ENCODE measurements at regions not wholly inside any gene's neighbourhood (a gene's known extent, or its start where the extent isn't known, plus 50 kb on each side); places are given as distances from the start of the nearest gene placed in this dataset.
"Not testable (repeated sequence)": the region's sequence is repeated elsewhere in the genome, so short reads cannot be mapped to it uniquely, and the experiment has no call there.

DNA sequence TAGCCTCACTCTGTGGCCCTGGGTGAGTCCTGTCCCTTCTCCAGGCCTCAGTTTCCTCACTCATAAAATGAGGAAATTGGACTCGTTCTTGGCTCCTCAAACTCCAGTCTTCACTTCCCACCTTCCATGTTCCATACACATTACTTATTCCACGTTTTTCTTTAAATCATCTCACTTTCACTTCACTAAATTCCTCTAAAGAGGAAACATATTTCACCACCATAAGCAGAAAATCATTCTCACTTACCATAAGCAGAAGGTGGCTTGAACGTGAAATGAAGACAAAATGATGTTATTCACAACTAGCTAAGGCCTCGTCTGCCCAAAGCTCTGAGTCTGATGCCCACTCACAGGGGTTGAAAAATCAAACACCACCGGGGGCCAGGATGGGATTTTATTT, 278.3 kb downstream of the ADGRD1 start:
- Mint-ChIP-seq H3K27me3 (peaks cover 7 to 10% of the 10 kb centered on the region in 2 donors), H3K4me3 (no peak overlapping the region), H3K36me3 (no peaks in the 10 kb centered on the region), H3K4me1 (peaks cover 0 to 7% (median 4%) of the 10 kb centered on the region in 4 donors), H3K27ac (no peak overlapping the region), H3K9me3 (peaks cover 0 to 6% (median 0%) of the 10 kb centered on the region in 8 donors)
- H3K27ac ChIP-seq (ENCODE audit: low read depth, low read length), result no peak overlapping the region
- DNase-seq, result no peak
- no peaks in the 10 kb centered on the region for H3K36me3 ChIP-seq (ENCODE audit: insufficient read depth, low read length)
- ChIA-PET CTCF (ENCODE audit: partially characterized antibody) (no interaction called here), POLR2A (ENCODE audit: partially characterized antibody) (no interaction called here)
- no peak overlapping the region for H3K4me3 ChIP-seq (ENCODE audit: low read length in 2 of 2)
- intact Hi-C loops (cut with micrococcal nuclease), result no loop called here
- no peaks in the 10 kb centered on the region for H3K4me1 ChIP-seq (ENCODE audit: insufficient read depth, low read length)
- no peaks in the 10 kb centered on the region for H3K27me3 ChIP-seq (ENCODE audit: insufficient read depth, low read length)
- H3K9me3 ChIP-seq (ENCODE audit: control insufficient read depth in 1 of 2, low read length in 2 of 2), result no peaks in the 10 kb centered on the region

DNA sequence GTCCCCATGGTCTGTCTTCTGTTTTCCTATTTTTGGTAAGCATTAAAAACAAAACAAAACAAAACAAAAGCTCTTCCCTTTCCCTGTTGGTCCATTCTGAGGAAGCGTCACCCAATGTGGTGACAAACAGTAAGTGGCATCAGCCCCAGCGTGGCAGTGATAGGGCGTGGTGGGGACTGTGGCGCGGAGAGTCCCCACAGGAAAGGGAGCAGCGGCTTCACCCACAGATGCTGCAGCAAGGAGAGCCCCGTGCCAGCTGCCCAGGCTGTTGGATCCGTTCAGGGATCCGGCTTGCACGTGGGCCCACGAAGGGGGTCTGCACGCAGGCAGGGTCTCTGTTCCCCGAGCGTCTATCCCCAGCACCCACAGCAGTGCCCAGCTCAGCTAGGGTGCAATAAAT, 279.2 kb downstream of the ADGRD1 start:
- POLR2A ChIA-PET (ENCODE audit: partially characterized antibody); H3K27ac Mint-ChIP-seq; intact Hi-C loops (cut with micrococcal nuclease); CTCF ChIA-PET (ENCODE audit: partially characterized antibody); H3K4me3 ChIP-seq (ENCODE audit: low read length in 2 of 2); H3K27ac ChIP-seq (ENCODE audit: low read depth, low read length); H3K9me3 Mint-ChIP-seq; H3K4me1 ChIP-seq (ENCODE audit: insufficient read depth, low read length); DNase-seq; H3K9me3 ChIP-seq (ENCODE audit: control insufficient read depth in 1 of 2, low read length in 2 of 2); H3K36me3 Mint-ChIP-seq; H3K27me3 ChIP-seq (ENCODE audit: insufficient read depth, low read length); H3K4me1 Mint-ChIP-seq; H3K36me3 ChIP-seq (ENCODE audit: insufficient read depth, low read length): not testable (repeated sequence)
- peaks cover 7 to 10% of the 10 kb centered on the region in 2 donors for H3K27me3 Mint-ChIP-seq
- peak overlapping the region in 1 of 8 donors; percentile 45 for H3K4me3 Mint-ChIP-seq

DNA sequence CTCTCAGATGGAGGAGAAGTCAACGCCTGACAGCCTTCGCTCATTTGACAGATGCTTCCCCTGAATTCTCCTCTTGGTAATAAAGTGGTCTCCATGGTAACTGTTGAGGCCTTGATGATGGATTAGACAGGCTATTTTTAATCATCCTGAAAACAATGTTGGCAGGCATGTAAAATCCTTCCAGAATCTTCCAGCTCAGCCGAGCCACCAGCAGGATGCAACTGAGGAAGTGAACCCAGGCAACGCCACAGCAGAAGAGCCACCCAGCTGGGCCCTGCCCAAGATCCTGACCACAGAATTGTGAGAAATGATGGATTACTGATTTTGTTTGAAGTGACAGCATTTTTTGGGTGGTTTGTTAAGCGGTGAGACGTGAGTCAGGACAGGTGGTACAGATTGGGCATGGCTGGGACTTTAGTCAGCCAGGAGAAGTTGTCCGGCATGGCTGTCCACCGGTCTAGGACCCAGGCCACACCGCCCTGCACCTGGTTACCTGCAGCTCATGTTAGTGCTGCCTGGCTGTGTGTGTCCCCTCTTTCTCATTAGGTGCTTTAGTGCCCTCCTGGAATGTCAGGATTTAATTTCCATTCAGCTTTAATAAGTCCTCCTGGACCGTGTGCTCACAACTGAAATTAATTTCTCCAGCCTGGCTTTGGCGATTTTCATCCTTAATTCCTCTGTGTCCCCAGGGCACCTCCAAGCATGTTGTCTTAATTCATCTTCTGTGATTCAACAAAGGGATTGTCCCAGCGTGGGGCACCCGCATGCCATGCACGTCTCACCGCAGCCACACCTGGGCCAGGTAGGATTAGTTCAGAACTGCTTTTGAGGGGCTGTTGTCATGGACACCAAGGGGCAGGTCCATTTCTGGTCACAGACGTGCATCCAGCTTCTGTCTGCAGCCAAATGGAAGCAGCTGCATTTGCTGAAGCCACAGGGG, 280.4 kb downstream of the ADGRD1 start:
- CTCF ChIA-PET (ENCODE audit: partially characterized antibody); H3K4me1 ChIP-seq (ENCODE audit: insufficient read depth, low read length); H3K36me3 Mint-ChIP-seq; POLR2A ChIA-PET (ENCODE audit: partially characterized antibody); H3K4me3 Mint-ChIP-seq; H3K4me1 Mint-ChIP-seq; H3K9me3 ChIP-seq (ENCODE audit: control insufficient read depth in 1 of 2, low read length in 2 of 2); H3K27me3 ChIP-seq (ENCODE audit: insufficient read depth, low read length); H3K27me3 Mint-ChIP-seq; DNase-seq; H3K27ac ChIP-seq (ENCODE audit: low read depth, low read length); H3K4me3 ChIP-seq (ENCODE audit: low read length in 2 of 2); H3K36me3 ChIP-seq (ENCODE audit: insufficient read depth, low read length); H3K9me3 Mint-ChIP-seq; intact Hi-C loops (cut with micrococcal nuclease): not testable (repeated sequence)
- peak overlapping the region in 1 of 7 donors; percentile 13 for H3K27ac Mint-ChIP-seq

DNA sequence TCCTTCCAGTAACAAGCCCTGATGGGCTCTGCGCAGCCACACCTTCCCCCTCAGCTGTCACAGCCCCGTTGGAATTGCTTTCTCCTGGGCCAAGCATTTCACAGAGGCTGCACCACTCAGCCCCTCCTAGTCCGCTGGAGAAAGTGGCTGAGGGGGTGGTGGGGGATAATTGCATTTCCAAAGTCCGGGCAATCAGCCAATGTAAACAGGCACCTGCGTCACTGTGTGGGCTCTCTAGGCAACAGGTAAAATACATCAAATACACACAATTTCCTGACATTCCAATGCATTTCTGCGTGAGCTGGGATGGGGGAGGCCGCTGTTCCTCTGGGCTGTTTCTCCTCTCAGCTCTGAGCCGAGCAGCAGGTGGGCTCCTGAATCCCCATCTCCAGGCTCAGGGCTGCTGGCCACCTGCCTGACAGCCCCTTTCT, 281.1 kb downstream of the ADGRD1 start:
- H3K36me3 ChIP-seq (ENCODE audit: insufficient read depth, low read length); H3K27ac ChIP-seq (ENCODE audit: low read depth, low read length); H3K4me3 Mint-ChIP-seq; H3K4me1 ChIP-seq (ENCODE audit: insufficient read depth, low read length); CTCF ChIA-PET (ENCODE audit: partially characterized antibody); H3K4me3 ChIP-seq (ENCODE audit: low read length in 2 of 2); H3K4me1 Mint-ChIP-seq; H3K36me3 Mint-ChIP-seq; intact Hi-C loops (cut with micrococcal nuclease); H3K9me3 Mint-ChIP-seq; H3K27me3 Mint-ChIP-seq; POLR2A ChIA-PET (ENCODE audit: partially characterized antibody); H3K27ac Mint-ChIP-seq; DNase-seq; H3K27me3 ChIP-seq (ENCODE audit: insufficient read depth, low read length); H3K9me3 ChIP-seq (ENCODE audit: control insufficient read depth in 1 of 2, low read length in 2 of 2): not testable (repeated sequence)

DNA sequence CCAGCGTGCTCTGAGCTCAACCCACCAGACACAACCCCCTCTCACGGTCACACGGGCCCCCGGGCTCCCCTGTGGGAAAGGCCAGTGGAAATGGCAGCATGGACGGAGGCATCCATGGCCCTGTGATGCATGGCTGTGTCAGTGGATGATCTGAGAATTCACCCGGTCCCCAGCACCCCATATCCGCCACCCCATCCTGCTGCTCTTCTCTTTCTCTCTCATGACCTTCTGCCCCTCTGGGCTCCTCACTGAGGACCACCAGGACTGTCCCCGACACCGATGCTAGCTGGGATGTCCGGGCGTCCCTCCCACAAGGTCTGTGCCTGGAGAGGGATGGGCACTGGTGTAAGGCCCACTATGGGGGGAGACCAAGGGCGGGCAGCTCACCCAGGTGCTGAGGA, 282.2 kb downstream of the ADGRD1 start:
- Histone ChIP-seq H3K27me3 (ENCODE audit: insufficient read depth, low read length) (no peaks in the 10 kb centered on the region), H3K4me1 (ENCODE audit: insufficient read depth, low read length) (no peaks in the 10 kb centered on the region), H3K27ac (ENCODE audit: low read depth, low read length) (no peak overlapping the region), H3K36me3 (ENCODE audit: insufficient read depth, low read length) (no peaks in the 10 kb centered on the region), H3K4me3 (ENCODE audit: low read length in 2 of 2) (no peak overlapping the region), H3K9me3 (ENCODE audit: control insufficient read depth in 1 of 2, low read length in 2 of 2) (no peaks in the 10 kb centered on the region)
- Mint-ChIP-seq H3K27me3 (peaks cover 2 to 4% of the 10 kb centered on the region in 2 donors), H3K4me3 (peak overlapping the region in 1 of 8 donors; percentile 55), H3K4me1 (peaks cover 0 to 7% (median 4%) of the 10 kb centered on the region in 4 donors), H3K9me3 (peaks cover 0 to 6% (median 0%) of the 10 kb centered on the region in 8 donors), H3K27ac (no peak overlapping the region), H3K36me3 (no peaks in the 10 kb centered on the region)
- POLR2A ChIA-PET (ENCODE audit: partially characterized antibody), result no interaction called here
- no peak for DNase-seq
- CTCF ChIA-PET (ENCODE audit: partially characterized antibody), result no interaction called here
- intact Hi-C loops (cut with micrococcal nuclease), result no loop called here

DNA sequence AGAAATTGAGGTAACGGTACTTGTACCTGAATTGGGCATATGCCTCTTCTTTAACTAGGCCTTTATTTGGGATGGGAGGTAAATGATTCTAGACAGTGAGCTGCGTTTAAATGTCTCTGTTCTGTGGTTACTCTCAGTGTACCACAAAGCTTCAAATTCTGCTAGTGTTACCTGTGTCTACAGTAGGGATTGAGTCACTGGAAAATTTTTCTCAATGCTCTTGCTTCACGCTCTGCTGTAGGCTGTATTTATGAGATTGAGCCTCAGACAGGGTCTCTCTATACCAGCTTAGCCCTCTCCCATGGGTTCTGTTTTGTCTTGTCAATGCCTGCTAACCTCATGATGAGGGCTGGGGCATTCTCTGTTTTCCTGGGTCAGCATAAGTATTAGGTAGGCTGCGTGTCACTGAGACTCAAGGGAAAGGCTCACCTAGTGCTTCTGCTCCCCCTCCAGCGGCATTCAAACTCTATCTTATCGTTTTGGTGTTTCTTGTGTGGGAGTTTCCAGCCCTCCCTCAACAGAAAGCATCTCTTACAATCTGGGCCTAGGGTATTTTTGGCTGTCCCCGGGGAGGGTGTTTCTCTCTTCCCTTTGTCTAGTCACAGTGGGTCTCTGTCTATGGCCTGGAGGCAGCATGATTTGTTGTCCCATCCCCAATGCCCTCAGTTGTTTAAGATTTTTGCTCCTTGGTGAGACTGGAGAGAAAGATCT, 285.8 kb downstream of the ADGRD1 start:
- Histone ChIP-seq H3K9me3 (ENCODE audit: control insufficient read depth in 1 of 2, low read length in 2 of 2) (no peaks in the 10 kb centered on the region), H3K27ac (ENCODE audit: low read depth, low read length) (no peak overlapping the region), H3K4me1 (ENCODE audit: insufficient read depth, low read length) (no peaks in the 10 kb centered on the region), H3K36me3 (ENCODE audit: insufficient read depth, low read length) (no peaks in the 10 kb centered on the region), H3K27me3 (ENCODE audit: insufficient read depth, low read length) (no peaks in the 10 kb centered on the region), H3K4me3 (ENCODE audit: low read length in 2 of 2) (no peak overlapping the region)
- Mint-ChIP-seq H3K27me3 (peaks cover 2 to 4% of the 10 kb centered on the region in 2 donors), H3K4me3 (no peak overlapping the region), H3K36me3 (no peaks in the 10 kb centered on the region), H3K9me3 (peaks cover 0 to 2% (median 0%) of the 10 kb centered on the region in 8 donors), H3K27ac (no peak overlapping the region), H3K4me1 (no peaks in the 10 kb centered on the region)
- CTCF ChIA-PET (ENCODE audit: partially characterized antibody), result no interaction called here
- intact Hi-C loops (cut with micrococcal nuclease), result no loop called here
- DNase-seq, result no peak
- POLR2A ChIA-PET (ENCODE audit: partially characterized antibody), result no interaction called here

DNA sequence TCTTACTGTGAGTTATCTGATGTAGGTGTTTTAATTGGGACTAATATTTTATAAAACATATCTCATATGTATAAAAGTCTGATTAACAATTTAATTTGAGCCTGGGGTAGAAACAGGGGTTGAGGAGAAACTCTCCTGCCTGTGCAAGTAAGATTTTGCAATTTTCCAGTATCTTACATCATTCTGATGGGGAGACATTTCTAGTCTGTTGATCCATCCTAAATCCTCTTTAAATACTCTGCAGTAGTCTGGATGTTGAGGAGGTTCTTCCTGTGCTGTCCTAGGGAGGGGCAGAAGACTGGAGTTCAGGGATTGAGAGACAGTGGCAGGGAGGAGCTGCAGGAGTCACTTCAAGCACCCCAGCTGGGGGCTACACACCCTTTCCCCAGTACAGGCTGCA, 287.8 kb downstream of the ADGRD1 start:
- H3K4me3 ChIP-seq (ENCODE audit: low read length in 2 of 2), result no peak overlapping the region
- H3K36me3 ChIP-seq (ENCODE audit: insufficient read depth, low read length), result no peaks in the 10 kb centered on the region
- Mint-ChIP-seq H3K27me3 (peaks cover 0 to 4% of the 10 kb centered on the region in 2 donors), H3K4me1 (no peaks in the 10 kb centered on the region), H3K36me3 (no peaks in the 10 kb centered on the region), H3K9me3 (peaks cover 0 to 2% (median 0%) of the 10 kb centered on the region in 8 donors), H3K27ac (no peak overlapping the region), H3K4me3 (no peak overlapping the region)
- intact Hi-C loops (cut with micrococcal nuclease), result no loop called here
- H3K4me1 ChIP-seq (ENCODE audit: insufficient read depth, low read length), result no peaks in the 10 kb centered on the region
- ChIA-PET CTCF (ENCODE audit: partially characterized antibody) (no interaction called here), POLR2A (ENCODE audit: partially characterized antibody) (no interaction called here)
- no peak for DNase-seq
- no peak overlapping the region for H3K27ac ChIP-seq (ENCODE audit: low read depth, low read length)
- no peaks in the 10 kb centered on the region for H3K27me3 ChIP-seq (ENCODE audit: insufficient read depth, low read length)
- no peaks in the 10 kb centered on the region for H3K9me3 ChIP-seq (ENCODE audit: control insufficient read depth in 1 of 2, low read length in 2 of 2)

All from CD4-positive, alpha-beta memory T cell (primary cell).